LNCAP (cell line): ENCODE measurements at regions not wholly inside any gene's neighbourhood (a gene's known extent, or its start where the extent isn't known, plus 50 kb on each side); places are given as distances from the start of the nearest gene placed in this dataset.

Source experiments
- CTCF ChIP-seq: fragments of 450-650 bp; IDR thresholded peaks from 2 replicates; pipeline ENCODE4 v1.5.1; 2017; ENCODE audit warnings: mild to moderate bottlenecking

DNA sequence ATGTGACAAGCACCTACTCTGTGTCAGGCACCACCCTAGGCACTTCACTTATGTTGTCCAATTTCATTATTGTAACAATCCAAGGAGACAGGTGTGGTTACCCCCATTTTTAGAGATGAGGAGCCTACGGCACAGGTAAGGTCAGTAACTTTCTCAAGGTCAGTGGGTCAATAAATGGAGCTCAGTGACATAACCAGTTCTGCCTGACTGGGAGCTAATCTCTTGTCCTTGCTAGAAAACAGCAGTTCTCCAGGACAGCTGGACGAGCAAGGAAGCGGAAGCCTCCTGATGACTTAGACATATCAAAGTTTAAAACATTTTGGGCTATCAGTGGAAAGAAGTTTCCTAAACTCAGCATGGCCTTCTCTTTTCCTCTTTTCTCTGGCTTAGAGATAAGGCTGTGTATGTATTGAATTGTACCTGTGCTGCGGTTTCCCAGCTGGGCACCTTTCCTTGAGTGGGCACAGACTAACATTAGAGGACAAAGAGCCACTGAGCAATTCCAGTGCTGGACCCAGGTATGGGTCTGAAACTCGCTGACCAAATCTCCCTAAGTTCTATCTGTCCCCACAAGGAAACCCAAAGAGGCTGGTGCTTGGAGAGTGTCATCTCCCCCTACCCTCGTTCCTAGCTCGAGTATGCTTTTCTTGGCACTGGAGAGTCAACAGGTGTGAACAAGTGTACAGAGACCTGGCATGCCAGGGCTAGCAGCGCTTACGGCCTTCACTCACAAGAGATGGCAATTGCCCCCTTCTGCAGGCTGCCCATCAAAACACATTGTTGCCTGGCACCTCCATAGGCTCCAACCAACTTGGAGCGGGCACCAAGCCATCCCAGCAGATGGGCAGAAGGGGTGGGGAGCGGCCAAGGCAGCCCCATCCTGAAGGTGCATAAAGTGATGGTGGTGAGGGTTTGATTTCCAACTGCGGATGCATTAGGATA lies 456.1 kb upstream of the PROX1 start:
- TF ChIP-seq CTCF = no peak

DNA sequence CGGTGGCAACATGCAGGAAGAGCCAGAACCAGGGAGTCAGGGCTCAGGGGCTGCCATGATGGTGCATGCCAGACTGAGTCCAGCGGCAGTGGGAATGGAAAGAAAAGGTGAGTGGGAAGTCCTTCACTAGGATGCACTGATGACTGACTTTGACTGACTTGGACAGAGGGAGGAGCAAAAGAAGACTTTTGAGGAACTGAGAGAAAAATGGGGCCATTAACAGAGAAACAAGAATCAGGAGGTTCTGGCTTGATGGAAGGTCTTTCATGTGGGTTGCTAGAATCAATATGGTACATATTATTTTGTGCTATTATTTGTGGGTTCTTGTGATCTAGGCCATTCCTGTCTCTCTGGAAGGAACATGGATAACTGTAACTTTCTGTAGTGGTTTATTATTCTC lies 454.6 kb upstream of the PROX1 start:
- TF ChIP-seq CTCF = no peak

DNA sequence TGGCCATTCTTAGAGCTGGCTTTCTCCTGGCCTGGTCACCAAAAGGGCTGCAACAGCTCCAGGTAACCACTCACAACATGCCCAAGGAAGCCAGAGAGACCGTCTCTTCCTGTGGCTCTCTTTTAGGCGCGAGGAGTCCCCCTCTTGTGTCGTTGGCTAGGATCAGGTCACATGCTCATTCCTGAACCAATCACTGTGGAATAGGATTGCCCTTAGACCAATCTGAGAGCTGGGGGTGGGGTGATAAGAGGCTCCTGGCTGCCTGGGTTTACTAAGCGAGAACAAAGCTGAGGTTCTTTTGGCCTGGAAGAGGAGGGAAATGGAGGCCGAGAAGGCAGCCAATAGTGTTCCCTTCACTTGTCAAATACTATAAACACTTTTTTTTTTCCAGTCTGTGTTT lies 452.1 kb upstream of the PROX1 start:
- no peak for TF ChIP-seq CTCF

DNA sequence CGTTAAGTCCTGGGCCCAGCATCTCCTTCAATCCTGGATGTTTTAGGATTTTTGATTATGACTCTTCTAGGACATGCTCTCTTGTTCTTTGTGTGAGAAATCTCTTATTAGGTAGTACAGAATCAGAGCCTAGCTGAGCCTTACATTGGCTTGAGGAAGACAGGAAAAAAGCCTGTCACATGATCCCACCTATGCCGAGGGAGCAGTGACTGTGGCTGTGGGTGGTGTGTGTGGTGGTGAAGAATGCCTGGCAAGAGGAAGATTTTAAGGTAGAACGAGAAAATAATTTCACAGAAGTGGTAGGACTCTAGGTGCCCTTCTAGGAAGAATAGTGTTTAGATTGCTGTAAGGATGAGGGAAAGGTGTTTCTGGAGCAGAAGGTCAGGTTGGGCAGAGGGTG lies 449.5 kb upstream of the PROX1 start:
- no peak for TF ChIP-seq CTCF

DNA sequence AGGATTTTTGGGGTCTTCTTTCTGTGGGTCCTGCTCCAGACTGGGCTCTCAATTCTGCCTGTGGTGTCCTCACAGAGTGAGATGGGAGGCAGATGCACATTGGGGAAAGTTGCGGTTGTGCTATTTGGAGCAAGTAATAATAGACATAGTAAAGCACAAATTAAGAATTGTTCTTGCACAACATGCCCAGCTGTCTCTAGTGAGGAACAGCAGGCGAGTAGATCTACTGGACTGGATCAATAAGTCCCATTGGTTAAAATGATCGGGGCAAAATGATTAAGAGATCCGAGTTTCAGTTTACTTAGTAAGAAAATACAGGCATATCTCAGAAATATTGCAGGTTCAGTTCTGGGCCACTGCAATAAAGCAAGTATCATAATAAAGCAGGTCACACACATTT lies 448.3 kb upstream of the PROX1 start:
- TF ChIP-seq CTCF = no peak

DNA sequence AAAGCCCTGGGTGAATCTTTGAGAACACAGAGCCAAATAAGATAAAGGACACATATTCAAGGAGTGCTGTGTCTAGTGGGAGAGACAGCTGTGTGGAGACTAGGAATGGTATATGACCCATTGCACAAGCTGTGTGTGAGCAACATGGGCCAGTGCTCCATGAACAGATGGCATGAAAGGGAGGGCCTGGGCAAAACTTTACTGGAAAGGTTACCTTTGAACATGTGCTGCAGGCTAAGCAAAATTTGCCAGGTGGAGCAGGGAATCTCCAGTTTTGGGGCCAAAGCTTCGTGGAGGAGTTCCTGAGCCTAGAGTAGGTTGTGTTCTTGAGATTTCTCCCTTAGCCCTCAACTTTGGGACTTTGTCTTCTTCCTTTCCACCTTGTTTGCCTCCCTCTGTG lies 446.1 kb upstream of the PROX1 start:
- TF ChIP-seq CTCF = no peak

GRCh38 chr1:213549982-213550381 lies 437.8 kb upstream of the PROX1 start:
- TF ChIP-seq CTCF = no peak
